ENCODE measurements at regions not wholly inside any gene's neighbourhood (a gene's known extent, or its start where the extent isn't known, plus 50 kb on each side); places are given as distances from the start of the nearest gene placed in this dataset.
"Not testable (repeated sequence)": the region's sequence is repeated elsewhere in the genome, so short reads cannot be mapped to it uniquely, and the experiment has no call there.

- TF ChIP-seq, protein P1, sequence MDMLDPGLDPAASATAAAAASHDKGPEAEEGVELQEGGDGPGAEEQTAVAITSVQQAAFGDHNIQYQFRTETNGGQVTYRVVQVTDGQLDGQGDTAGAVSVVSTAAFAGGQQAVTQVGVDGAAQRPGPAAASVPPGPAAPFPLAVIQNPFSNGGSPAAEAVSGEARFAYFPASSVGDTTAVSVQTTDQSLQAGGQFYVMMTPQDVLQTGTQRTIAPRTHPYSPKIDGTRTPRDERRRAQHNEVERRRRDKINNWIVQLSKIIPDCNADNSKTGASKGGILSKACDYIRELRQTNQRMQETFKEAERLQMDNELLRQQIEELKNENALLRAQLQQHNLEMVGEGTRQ (IDR thresholded peaks at IDR 0.05): not testable (repeated sequence)
- not testable (repeated sequence) for TF ChIP-seq ESRRA (IDR thresholded peaks at IDR 0.05; ENCODE audit: borderline replicate concordance, low read length); POLR2A (IDR thresholded peaks at IDR 0.05; ENCODE audit: low read length); ZSCAN20 (CRISPR knock-in tag; IDR thresholded peaks at IDR 0.05); MYC (IDR thresholded peaks at IDR 0.05; ENCODE audit: borderline replicate concordance, low read length); CTCF (IDR thresholded peaks at IDR 0.05); RAD21 (conservative IDR thresholded peaks at IDR 0.05 in 1 of 2, IDR thresholded peaks at IDR 0.05 in 1 of 2); ZC3H11A (IDR thresholded peaks at IDR 0.05); ELK1 (IDR thresholded peaks at IDR 0.05; ENCODE audit: low read depth, low read length); POLR2AphosphoS2 (conservative IDR thresholded peaks at IDR 0.05; ENCODE audit: low read length)
- TF ChIP-seq, protein P2, sequence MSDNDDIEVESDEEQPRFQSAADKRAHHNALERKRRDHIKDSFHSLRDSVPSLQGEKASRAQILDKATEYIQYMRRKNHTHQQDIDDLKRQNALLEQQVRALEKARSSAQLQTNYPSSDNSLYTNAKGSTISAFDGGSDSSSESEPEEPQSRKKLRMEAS (IDR thresholded peaks at IDR 0.05): not testable (repeated sequence)
- TF ChIP-seq, protein P3, sequence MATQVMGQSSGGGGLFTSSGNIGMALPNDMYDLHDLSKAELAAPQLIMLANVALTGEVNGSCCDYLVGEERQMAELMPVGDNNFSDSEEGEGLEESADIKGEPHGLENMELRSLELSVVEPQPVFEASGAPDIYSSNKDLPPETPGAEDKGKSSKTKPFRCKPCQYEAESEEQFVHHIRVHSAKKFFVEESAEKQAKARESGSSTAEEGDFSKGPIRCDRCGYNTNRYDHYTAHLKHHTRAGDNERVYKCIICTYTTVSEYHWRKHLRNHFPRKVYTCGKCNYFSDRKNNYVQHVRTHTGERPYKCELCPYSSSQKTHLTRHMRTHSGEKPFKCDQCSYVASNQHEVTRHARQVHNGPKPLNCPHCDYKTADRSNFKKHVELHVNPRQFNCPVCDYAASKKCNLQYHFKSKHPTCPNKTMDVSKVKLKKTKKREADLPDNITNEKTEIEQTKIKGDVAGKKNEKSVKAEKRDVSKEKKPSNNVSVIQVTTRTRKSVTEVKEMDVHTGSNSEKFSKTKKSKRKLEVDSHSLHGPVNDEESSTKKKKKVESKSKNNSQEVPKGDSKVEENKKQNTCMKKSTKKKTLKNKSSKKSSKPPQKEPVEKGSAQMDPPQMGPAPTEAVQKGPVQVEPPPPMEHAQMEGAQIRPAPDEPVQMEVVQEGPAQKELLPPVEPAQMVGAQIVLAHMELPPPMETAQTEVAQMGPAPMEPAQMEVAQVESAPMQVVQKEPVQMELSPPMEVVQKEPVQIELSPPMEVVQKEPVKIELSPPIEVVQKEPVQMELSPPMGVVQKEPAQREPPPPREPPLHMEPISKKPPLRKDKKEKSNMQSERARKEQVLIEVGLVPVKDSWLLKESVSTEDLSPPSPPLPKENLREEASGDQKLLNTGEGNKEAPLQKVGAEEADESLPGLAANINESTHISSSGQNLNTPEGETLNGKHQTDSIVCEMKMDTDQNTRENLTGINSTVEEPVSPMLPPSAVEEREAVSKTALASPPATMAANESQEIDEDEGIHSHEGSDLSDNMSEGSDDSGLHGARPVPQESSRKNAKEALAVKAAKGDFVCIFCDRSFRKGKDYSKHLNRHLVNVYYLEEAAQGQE (IDR thresholded peaks at IDR 0.05): not testable (repeated sequence)
Observed at GRCh38 chr2:87647737-87648498, 100.0 kb upstream of the PLGLB2 start.
